Limb (tissue), 2 donors: ENCODE measurements at regions not wholly inside any gene's neighbourhood (a gene's known extent, or its start where the extent isn't known, plus 50 kb on each side); places are given as distances from the start of the nearest gene placed in this dataset.
A peak's percentile ranks its signal among the peaks of the same experiment; 100 is the strongest.

Experiments used
- DNase-seq, 2 donors: peaks; one replicate each; pipeline ENCODE4 v3.0.0-alpha.2; 2016; ENCODE audit errors: extremely low spot score in 2 of 2

- no peak for DNase-seq
Observed at GRCh38 chr20:12882832-12883506, 125.8 kb upstream of the SPTLC3 start.

GRCh38 chr20:12883507-12883885 is 125.3 kb upstream of the SPTLC3 start:
- DNase-seq = no peak

GRCh38 chr20:12886618-12887363 is 122.0 kb upstream of the SPTLC3 start:
- no peak for DNase-seq

GRCh38 chr20:12891643-12892042 is 117.1 kb upstream of the SPTLC3 start:
- DNase-seq = no peak

- peak in 1 of 2 donors; percentile 28 for DNase-seq
Observed at GRCh38 chr20:12893019-12893418, 115.8 kb upstream of the SPTLC3 start.

- no peak for DNase-seq
Observed at GRCh38 chr20:12893653-12894052, 115.1 kb upstream of the SPTLC3 start.

- DNase-seq = no peak
Observed at GRCh38 chr20:12894089-12894488, 114.7 kb upstream of the SPTLC3 start.

GRCh38 chr20:12896180-12896579 is 112.6 kb upstream of the SPTLC3 start:
- DNase-seq = no peak

GRCh38 chr20:12902992-12903391 is 105.8 kb upstream of the SPTLC3 start:
- no peak for DNase-seq

- DNase-seq = no peak
Observed at GRCh38 chr20:12906361-12906760, 102.4 kb upstream of the SPTLC3 start.

- no peak for DNase-seq
Observed at GRCh38 chr20:12911372-12911771, 97.4 kb upstream of the SPTLC3 start.

GRCh38 chr20:12913781-12914443 is 94.9 kb upstream of the SPTLC3 start:
- no peak for DNase-seq

- DNase-seq = no peak
Observed at GRCh38 chr20:12914804-12915203, 94.0 kb upstream of the SPTLC3 start.

- DNase-seq = no peak
Observed at GRCh38 chr20:12916699-12917098, 92.1 kb upstream of the SPTLC3 start.

GRCh38 chr20:12924126-12924525 is 84.6 kb upstream of the SPTLC3 start:
- DNase-seq = no peak

- peak; percentile 81 to 85 for DNase-seq
Observed at GRCh38 chr20:12925210-12925755, 83.5 kb upstream of the SPTLC3 start.

- no peak for DNase-seq
Observed at GRCh38 chr20:12925863-12926793, 82.6 kb upstream of the SPTLC3 start.

GRCh38 chr20:12927489-12927888 is 81.3 kb upstream of the SPTLC3 start:
- no peak for DNase-seq

- no peak for DNase-seq
Observed at GRCh38 chr20:12928358-12928754, 80.4 kb upstream of the SPTLC3 start.

GRCh38 chr20:12928755-12929401 is 79.9 kb upstream of the SPTLC3 start:
- no peak for DNase-seq

- no peak for DNase-seq
Observed at GRCh38 chr20:12936020-12936419, 72.8 kb upstream of the SPTLC3 start.
